ENCODE measurements at regions not wholly inside any gene's neighbourhood (a gene's known extent, or its start where the extent isn't known, plus 50 kb on each side); places are given as distances from the start of the nearest gene placed in this dataset.
"Not testable (repeated sequence)": the region's sequence is repeated elsewhere in the genome, so short reads cannot be mapped to it uniquely, and the experiment has no call there.

DNA sequence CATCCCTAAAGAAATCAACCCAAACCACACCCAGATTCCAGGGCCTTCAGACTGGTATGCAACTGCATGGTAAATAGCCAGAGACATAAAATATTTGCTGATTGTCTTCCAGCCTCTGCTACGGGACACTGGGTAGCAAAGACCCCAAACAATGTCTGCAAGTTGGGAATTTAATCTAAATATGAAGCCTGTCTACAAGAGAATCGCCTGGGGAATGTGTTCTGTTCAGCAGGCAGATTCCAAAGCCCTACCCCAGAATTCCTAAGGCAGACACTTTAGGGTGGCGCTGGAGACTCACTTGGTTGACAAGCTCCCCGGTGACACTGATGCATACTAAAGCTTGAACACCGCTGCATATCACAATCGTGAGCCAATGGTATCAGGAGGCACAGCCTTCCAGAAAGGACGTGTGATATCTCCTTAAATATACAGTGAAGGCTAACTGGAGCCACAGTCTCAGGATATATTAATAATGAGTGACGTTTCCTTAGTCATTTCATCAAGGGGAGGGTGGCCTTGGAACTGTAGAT, 684.1 kb downstream of the NTRK3 start:
- intact Hi-C loops (cut with DNase I), result no loop called here
- no peak for DNase-seq

GRCh38 chr15:87570206-87570605, 686.3 kb downstream of the NTRK3 start:
- no peak for DNase-seq
- intact Hi-C loops (cut with DNase I), result no loop called here

GRCh38 chr15:87569581-87569980, 687.0 kb downstream of the NTRK3 start:
- intact Hi-C loops (cut with DNase I), result no loop called here
- DNase-seq, result no peak

GRCh38 chr15:87567406-87568030, 689.0 kb downstream of the NTRK3 start:
- intact Hi-C loops (cut with DNase I), result no loop called here
- no peak for DNase-seq

- no peak for DNase-seq
- intact Hi-C loops (cut with DNase I), result no loop called here
These were observed 690.3 kb downstream of the NTRK3 start for GRCh38 chr15:87566236-87566635.

- no peak for DNase-seq
- intact Hi-C loops (cut with DNase I), result no loop called here
These were observed 691.9 kb downstream of the NTRK3 start for GRCh38 chr15:87564681-87565080.

DNA sequence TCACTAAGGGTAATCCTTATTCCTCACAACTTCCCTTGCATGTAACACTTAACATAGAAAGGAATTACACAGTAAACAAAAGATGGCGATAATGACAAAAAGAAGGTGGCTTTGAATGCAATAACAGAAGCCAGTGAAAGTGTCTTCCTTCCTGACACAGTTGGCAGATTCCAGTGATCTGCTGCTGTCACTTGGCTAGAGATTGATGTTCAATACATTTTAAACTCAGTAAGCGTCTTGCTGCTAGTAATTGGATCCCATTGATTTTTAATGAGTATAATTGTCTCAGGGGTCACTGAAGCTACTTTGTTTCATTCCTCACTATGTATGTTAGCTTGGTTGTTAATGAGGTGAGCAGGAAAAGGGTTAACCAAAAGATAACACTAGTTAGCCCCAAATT, 692.7 kb downstream of the NTRK3 start:
- DNase-seq, result no peak
- intact Hi-C loops (cut with DNase I), result no loop called here

GRCh38 chr15:87562203-87562602, 694.3 kb downstream of the NTRK3 start:
- intact Hi-C loops (cut with DNase I), result no loop called here
- DNase-seq, result no peak

- no peak for DNase-seq
- intact Hi-C loops (cut with DNase I), result no loop called here
These were observed 694.9 kb downstream of the NTRK3 start for GRCh38 chr15:87561641-87562040.

DNA sequence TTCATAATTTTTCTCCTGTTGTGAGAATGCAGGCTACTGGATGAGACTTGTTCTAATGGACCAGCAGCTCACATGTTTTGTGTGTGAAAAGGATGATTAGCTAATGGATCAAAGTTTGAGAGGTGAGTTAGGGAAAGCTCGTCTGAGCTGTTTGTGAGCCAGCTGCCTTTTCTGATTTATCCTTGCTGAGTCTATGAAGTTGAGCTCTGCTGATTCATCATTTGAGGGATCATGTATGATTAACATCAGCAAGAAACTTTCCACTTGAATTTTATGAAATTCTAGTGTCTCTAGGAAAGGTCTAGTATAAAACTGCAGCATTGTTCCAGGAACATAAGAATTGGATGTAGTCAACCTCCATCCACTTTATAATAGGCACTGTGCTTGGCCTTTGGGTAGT, 698.7 kb downstream of the NTRK3 start:
- no peak for DNase-seq
- intact Hi-C loops (cut with DNase I), result no loop called here

DNA sequence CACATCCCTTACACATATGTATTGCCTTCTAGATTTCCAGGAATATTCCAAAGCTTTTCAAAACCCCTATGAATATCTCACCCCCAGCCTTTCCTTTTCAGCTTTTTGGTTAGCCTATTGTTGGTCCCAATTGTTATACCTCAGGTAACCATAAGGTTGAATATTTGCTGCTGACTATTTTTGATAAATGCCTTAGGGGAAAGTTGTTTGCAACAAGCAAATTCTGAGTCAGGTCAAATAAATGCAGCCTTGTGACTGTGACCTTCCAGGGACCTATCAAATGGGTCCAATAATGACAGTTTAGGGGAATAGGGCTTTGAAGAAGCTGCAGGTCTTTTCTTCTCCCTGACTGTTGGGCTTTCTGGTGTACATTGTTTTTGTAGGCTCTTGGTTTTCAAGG, 699.7 kb downstream of the NTRK3 start:
- DNase-seq, result no peak
- intact Hi-C loops (cut with DNase I), result no loop called here

DNA sequence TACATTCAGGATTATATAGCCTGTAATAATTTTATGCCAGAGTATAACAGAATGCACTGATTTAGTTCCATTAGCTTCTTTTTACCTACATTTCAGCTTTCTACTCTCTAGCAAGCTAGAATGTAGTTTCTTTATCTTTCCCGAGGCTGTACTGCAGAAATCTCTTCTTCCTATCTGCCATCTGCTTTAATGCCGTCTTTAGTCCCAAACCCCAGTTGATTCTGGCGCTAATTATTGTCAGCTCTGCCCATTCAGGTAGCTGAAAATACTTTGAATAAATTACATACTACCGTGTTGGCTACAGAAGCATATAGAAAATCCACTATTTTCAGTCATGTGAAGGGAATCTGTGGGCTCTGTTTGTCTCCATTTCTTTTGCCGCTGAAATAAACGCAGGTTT, 706.7 kb downstream of the NTRK3 start:
- intact Hi-C loops (cut with DNase I), result no loop called here

GRCh38 chr15:87549296-87549695, 707.2 kb downstream of the NTRK3 start:
- intact Hi-C loops (cut with DNase I), result no loop called here
- DNase-seq, result no peak

More for the DNA sequence above, 706.7 kb downstream of the NTRK3 start:
- no peak for DNase-seq

GRCh38 chr15:87548590-87548989, 707.9 kb downstream of the NTRK3 start:
- intact Hi-C loops (cut with DNase I); DNase-seq: not testable (repeated sequence)

GRCh38 chr15:87547470-87548181, 708.9 kb downstream of the NTRK3 start:
- peak in 1 of 42 donors; percentile 7 for DNase-seq
- intact Hi-C loops (cut with DNase I), result no loop called here

- no peak for DNase-seq
- intact Hi-C loops (cut with DNase I), result no loop called here
These were observed 718.2 kb downstream of the NTRK3 start for GRCh38 chr15:87538327-87538834.

DNA sequence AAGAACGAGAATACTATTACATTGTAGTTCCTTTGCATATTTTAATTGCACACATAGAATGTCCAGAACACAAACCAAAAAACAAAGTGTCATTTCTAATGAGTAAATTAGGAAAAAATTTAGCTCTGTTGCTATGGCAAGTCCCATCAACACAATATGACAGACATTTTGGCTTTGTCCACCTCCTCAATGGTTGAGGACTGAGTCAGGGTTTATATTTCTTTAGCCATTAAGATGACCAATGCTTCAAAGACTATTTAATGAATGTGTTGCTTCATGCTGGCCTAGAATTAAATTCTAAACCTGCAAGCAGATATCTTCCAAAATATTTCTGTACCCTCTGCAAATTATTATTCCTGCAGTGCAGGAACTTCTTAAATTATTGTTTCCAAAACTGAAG, 719.2 kb downstream of the NTRK3 start:
- intact Hi-C loops (cut with DNase I), result no loop called here
- no peak for DNase-seq

DNA sequence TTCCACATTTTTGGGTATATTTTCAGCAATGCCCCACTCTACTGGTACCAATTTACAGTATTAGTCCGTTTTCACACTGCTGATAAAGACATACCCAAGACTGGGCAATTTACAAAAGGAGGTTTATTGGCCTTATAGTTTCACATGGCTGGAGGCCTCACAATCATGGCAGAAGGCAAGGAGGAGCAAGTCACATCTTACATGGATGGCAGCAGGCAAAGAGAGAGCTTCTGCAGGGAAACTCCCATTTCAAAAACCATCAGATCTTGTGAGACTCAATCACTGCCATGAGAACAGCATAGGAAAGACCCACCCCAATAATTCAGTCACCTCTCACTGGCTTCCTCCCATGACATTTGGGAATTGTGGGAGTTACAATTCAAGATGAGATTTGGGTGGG, 722.9 kb downstream of the NTRK3 start:
- intact Hi-C loops (cut with DNase I); DNase-seq: not testable (repeated sequence)

DNA sequence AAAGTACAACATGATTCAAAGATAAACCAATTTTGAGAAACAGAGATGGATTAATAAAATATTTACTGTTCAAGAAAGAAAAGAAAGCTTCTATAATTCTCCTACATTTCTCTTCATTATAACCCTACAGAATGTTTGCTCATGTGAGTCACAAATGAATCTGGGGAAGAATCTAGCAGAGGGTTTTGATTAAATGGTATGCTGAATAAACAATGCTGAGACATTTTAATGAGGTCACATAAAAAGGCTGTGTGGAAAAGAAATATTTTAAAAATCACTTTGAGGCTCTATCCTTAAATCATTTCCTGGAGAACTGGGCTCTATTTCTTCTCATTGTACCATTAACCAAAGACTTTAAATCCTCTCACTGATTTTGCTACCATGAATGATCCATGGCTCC, 727.7 kb downstream of the NTRK3 start:
- intact Hi-C loops (cut with DNase I), result no loop called here
- DNase-seq, result no peak

DNA sequence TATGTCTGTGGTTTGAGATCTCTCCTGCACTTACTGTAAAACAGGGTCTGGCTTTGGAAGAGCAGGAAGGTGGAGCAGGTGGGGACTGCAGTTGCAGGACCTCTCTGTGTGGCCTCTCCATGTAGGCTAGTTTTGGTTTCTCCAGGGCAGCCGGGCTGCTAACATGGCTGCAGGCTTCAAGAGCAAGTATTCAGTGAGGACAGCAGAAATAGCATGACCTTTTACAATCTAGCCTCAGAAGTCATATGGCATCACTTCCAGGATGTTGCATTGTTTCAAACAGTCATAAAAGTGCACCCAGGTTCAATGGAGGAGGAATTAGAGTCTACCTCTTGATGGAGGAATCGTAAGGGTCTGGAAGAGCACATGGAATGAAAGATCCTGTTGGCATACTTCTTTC, 728.7 kb downstream of the NTRK3 start:
- intact Hi-C loops (cut with DNase I), result no loop called here
- no peak for DNase-seq

- intact Hi-C loops (cut with DNase I), result no loop called here
- DNase-seq, result no peak
These were observed 729.1 kb downstream of the NTRK3 start for GRCh38 chr15:87527416-87527815.

Measured in head of caudate nucleus (tissue), 42 donors.